Vagina (tissue), 2 donors: ENCODE measurements at regions not wholly inside any gene's neighbourhood (a gene's known extent, or its start where the extent isn't known, plus 50 kb on each side); places are given as distances from the start of the nearest gene placed in this dataset.

Experiments
- POLR2A ChIP-seq, 2 donors: fragments of 450-650 bp; IDR thresholded peaks; one replicate each; pipeline ENCODE4 v1.6.1; 2017; ENCODE audit warnings: antibody characterized with exemption in 2 of 2, mild to moderate bottlenecking in 2 of 2, moderate library complexity in 2 of 2
- POLR2AphosphoS5 ChIP-seq, 2 donors: sonication (generic); formaldehyde crosslinking; IDR thresholded peaks; one replicate each; pipeline ENCODE4 v1.9.0; 2017; ENCODE audit warnings: antibody characterized with exemption in 2 of 2, mild to moderate bottlenecking in 2 of 2, low read depth in 1 of 2; ENCODE audit not compliant: insufficient read depth in 1 of 2
- TF ChIP-seq, protein P1 (sequence below), 3 experiments: fragments of 450-650 bp in 2 of 3; fragments of 200-600 bp in 1 of 3; sonication (generic) in 1 of 3; IDR thresholded peaks; one replicate each; pipeline ENCODE4 v1.5.1; 2017 to 2019; ENCODE audit warnings: antibody characterized with exemption in 3 of 3, mild to moderate bottlenecking in 2 of 3, moderate library complexity in 2 of 3

DNA sequence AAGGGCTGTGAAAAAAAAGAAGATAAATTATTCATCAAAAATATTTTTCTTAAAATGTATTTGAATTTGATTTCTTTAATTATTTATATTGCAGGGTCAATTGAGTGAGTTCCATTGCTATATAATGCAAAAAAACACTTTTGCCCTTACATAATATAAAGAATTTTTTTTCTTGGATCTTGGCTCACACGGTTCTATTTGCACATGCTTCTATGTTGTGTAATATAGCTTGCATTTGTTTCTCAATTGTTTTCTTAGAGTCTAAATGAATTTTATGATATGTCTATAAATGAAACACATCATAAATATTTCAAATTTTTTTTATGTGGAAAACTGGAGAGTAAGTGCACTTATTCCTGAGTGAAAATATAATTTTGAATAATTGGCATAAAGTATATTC lies 694.2 kb downstream of the SLC6A15 start:
- TF ChIP-seq POLR2AphosphoS5 (IDR thresholded peaks at IDR 0.05; ENCODE audit: insufficient read depth in 1 of 2, low read depth in 1 of 2) (no peak), POLR2A (IDR thresholded peaks at IDR 0.05) (no peak)
- TF ChIP-seq, protein P1, sequence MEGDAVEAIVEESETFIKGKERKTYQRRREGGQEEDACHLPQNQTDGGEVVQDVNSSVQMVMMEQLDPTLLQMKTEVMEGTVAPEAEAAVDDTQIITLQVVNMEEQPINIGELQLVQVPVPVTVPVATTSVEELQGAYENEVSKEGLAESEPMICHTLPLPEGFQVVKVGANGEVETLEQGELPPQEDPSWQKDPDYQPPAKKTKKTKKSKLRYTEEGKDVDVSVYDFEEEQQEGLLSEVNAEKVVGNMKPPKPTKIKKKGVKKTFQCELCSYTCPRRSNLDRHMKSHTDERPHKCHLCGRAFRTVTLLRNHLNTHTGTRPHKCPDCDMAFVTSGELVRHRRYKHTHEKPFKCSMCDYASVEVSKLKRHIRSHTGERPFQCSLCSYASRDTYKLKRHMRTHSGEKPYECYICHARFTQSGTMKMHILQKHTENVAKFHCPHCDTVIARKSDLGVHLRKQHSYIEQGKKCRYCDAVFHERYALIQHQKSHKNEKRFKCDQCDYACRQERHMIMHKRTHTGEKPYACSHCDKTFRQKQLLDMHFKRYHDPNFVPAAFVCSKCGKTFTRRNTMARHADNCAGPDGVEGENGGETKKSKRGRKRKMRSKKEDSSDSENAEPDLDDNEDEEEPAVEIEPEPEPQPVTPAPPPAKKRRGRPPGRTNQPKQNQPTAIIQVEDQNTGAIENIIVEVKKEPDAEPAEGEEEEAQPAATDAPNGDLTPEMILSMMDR (IDR thresholded peaks at IDR 0.05) = no peak
